ENCODE measurements at regions not wholly inside any gene's neighbourhood (a gene's known extent, or its start where the extent isn't known, plus 50 kb on each side); places are given as distances from the start of the nearest gene placed in this dataset.

DNA sequence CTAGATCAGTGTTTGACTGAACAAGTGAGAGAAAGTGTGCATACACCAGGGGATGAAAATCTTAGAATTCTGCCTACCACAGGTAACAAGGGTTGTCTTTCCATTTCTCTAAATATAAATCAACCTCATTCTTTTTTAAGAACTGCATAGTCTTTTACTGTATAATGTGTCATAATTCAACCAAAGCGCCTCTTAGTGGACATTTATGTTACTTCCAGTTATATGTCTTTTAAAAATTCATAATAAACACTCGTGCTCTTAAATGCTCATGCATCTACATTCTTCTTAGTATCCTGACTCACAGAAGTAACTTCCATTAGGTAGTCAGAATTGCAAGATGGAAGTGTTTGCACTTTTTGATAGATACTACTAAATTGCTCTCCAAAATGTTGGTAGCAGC, 76.2 kb downstream of the CHRNA1 start:
- TF ChIP-seq, protein P1, sequence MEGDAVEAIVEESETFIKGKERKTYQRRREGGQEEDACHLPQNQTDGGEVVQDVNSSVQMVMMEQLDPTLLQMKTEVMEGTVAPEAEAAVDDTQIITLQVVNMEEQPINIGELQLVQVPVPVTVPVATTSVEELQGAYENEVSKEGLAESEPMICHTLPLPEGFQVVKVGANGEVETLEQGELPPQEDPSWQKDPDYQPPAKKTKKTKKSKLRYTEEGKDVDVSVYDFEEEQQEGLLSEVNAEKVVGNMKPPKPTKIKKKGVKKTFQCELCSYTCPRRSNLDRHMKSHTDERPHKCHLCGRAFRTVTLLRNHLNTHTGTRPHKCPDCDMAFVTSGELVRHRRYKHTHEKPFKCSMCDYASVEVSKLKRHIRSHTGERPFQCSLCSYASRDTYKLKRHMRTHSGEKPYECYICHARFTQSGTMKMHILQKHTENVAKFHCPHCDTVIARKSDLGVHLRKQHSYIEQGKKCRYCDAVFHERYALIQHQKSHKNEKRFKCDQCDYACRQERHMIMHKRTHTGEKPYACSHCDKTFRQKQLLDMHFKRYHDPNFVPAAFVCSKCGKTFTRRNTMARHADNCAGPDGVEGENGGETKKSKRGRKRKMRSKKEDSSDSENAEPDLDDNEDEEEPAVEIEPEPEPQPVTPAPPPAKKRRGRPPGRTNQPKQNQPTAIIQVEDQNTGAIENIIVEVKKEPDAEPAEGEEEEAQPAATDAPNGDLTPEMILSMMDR (IDR thresholded peaks at IDR 0.05), result peak; percentile 76
- TF ChIP-seq EZH2 (IDR thresholded peaks at IDR 0.05; ENCODE audit: borderline replicate concordance, insufficient read depth, low read depth, low read length, poor library complexity, severe bottlenecking), result no peak
